Activated naive CD8-positive, alpha-beta T cell treated with anti-CD3 and anti-CD28 coated beads, Interleukin-2, amount 10 ng/mL, durations not matched to agents 7 days and 5 days (primary cell): ENCODE measurements at regions not wholly inside any gene's neighbourhood (a gene's known extent, or its start where the extent isn't known, plus 50 kb on each side); places are given as distances from the start of the nearest gene placed in this dataset.

ENCODE experiments used
- ATAC-seq: fragments of 150-1000 bp; cut with Tn5 transposase; one replicate; pipeline ENCODE4 v1.10.0; 2021; ENCODE audit warnings: low read depth, moderate library complexity
- POLR2A ChIA-PET: fragments of 350-600 bp; sonication (Branson Sonifier 250); formaldehyde crosslinking; loops from one replicate; lab custom pipeline; 2021; ENCODE audit warnings: antibody characterized with exemption; lab: Charles Lee
- DNase-seq: peaks from one replicate; pipeline ENCODE4 v3.0.0; 2021
- H3K27ac Mint-ChIP-seq: one replicate; pipeline ENCODE4 v1.8.0; 2022; ENCODE audit warnings: mild to moderate bottlenecking, mixed read lengths
- H3K27me3 Mint-ChIP-seq: one replicate; pipeline ENCODE4 v1.8.0; 2022; ENCODE audit warnings: mild to moderate bottlenecking, moderate library complexity, mixed read lengths
- H3K36me3 Mint-ChIP-seq: one replicate; pipeline ENCODE4 v1.8.0; 2021; ENCODE audit warnings: mild to moderate bottlenecking, mixed read lengths
- H3K4me1 Mint-ChIP-seq: one replicate; pipeline ENCODE4 v1.8.0; 2021; ENCODE audit warnings: mixed read lengths
- H3K4me3 Mint-ChIP-seq: one replicate; pipeline ENCODE4 v1.8.0; 2022; ENCODE audit warnings: mild to moderate bottlenecking, moderate library complexity, mixed read lengths
- H3K9me3 Mint-ChIP-seq: one replicate; pipeline ENCODE4 v1.8.0; 2021; ENCODE audit warnings: mixed read lengths

DNA sequence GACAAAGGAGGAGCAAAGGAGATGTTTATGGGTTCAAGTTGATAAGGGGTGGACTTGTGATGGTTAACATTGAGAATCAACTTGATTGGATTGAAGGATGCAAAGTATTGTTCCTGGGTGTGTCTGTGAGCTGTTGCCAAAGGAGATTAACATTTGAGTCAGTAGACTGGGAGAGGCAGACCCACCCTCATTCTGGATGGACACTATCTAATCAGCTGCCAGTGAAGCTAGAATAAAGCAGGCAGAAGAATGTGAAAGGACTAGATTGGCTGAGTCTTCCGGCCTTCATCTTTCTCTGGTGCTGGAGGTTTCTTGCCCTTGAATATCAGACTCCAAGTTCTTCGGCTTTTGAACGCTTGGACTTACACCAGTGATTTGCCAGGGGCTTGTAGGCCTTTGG, 98.7 kb upstream of the DAB1 start:
- H3K9me3 Mint-ChIP-seq, result peaks cover 1% of the 10 kb centered on the region
- no peaks in the 10 kb centered on the region for H3K36me3 Mint-ChIP-seq
- H3K27ac Mint-ChIP-seq, result no peak overlapping the region
- no peak for DNase-seq
- POLR2A ChIA-PET, result no interaction called here
- H3K4me3 Mint-ChIP-seq, result no peak overlapping the region
- no peak for ATAC-seq
- H3K27me3 Mint-ChIP-seq, result peaks cover 4% of the 10 kb centered on the region
- H3K4me1 Mint-ChIP-seq, result no peaks in the 10 kb centered on the region

GRCh38 chr1:57520743-57521515, 97.1 kb upstream of the DAB1 start:
- no peak for DNase-seq
- Mint-ChIP-seq H3K9me3 (peaks cover 1% of the 10 kb centered on the region), H3K27me3 (peaks cover 4% of the 10 kb centered on the region), H3K27ac (no peak overlapping the region), H3K4me3 (no peak overlapping the region), H3K36me3 (no peaks in the 10 kb centered on the region), H3K4me1 (no peaks in the 10 kb centered on the region)
- no peak for ATAC-seq
- POLR2A ChIA-PET, result no interaction called here

DNA sequence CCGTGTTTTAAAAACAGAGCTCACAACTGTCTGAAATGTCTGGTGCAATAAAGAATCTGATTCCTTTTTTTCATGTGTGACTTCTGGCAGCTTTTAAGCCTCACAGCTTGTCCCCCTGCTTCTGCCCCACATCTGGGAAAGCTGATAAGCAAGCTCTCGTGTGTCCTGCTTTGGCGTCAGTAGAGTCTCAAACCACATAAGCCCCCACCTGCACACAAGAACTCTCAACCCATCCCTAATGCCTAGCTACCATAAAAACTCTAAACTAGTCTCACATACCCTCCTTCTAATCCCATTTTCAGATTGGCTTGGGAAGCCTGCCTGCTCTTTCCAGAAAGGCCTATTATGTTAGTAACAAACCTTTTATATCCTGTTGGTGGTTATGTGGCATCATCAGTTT, 94.6 kb upstream of the DAB1 start:
- H3K27me3 Mint-ChIP-seq, result no peaks in the 10 kb centered on the region
- peaks cover 1% of the 10 kb centered on the region for H3K9me3 Mint-ChIP-seq
- ATAC-seq (no peak), DNase-seq (no peak)
- H3K36me3 Mint-ChIP-seq, result no peaks in the 10 kb centered on the region
- no peaks in the 10 kb centered on the region for H3K4me1 Mint-ChIP-seq
- POLR2A ChIA-PET, result no interaction called here
- no peak overlapping the region for H3K4me3 Mint-ChIP-seq
- no peak overlapping the region for H3K27ac Mint-ChIP-seq

- H3K9me3 Mint-ChIP-seq, result peaks cover 1% of the 10 kb centered on the region
- H3K4me1 Mint-ChIP-seq, result no peaks in the 10 kb centered on the region
- H3K4me3 Mint-ChIP-seq, result no peak overlapping the region
- no peak overlapping the region for H3K27ac Mint-ChIP-seq
- H3K27me3 Mint-ChIP-seq, result no peaks in the 10 kb centered on the region
- POLR2A ChIA-PET, result no interaction called here
- H3K36me3 Mint-ChIP-seq, result no peaks in the 10 kb centered on the region
- no peak for DNase-seq
- no peak for ATAC-seq
Measured at GRCh38 chr1:57517587-57518374, 93.9 kb upstream of the DAB1 start.

GRCh38 chr1:57512386-57512785, 88.5 kb upstream of the DAB1 start:
- H3K36me3 Mint-ChIP-seq, result no peaks in the 10 kb centered on the region
- no peaks in the 10 kb centered on the region for H3K4me1 Mint-ChIP-seq
- no peaks in the 10 kb centered on the region for H3K27me3 Mint-ChIP-seq
- no peak for ATAC-seq
- no peaks in the 10 kb centered on the region for H3K9me3 Mint-ChIP-seq
- no peak overlapping the region for H3K27ac Mint-ChIP-seq
- H3K4me3 Mint-ChIP-seq, result no peak overlapping the region
- POLR2A ChIA-PET, result no interaction called here
- no peak for DNase-seq

GRCh38 chr1:57506941-57507340, 83.1 kb upstream of the DAB1 start:
- H3K4me3 Mint-ChIP-seq, result no peak overlapping the region
- no peaks in the 10 kb centered on the region for H3K4me1 Mint-ChIP-seq
- no peak for DNase-seq
- H3K36me3 Mint-ChIP-seq, result no peaks in the 10 kb centered on the region
- POLR2A ChIA-PET, result no interaction called here
- no peak for ATAC-seq
- no peak overlapping the region for H3K27ac Mint-ChIP-seq
- no peaks in the 10 kb centered on the region for H3K9me3 Mint-ChIP-seq
- H3K27me3 Mint-ChIP-seq, result no peaks in the 10 kb centered on the region

DNA sequence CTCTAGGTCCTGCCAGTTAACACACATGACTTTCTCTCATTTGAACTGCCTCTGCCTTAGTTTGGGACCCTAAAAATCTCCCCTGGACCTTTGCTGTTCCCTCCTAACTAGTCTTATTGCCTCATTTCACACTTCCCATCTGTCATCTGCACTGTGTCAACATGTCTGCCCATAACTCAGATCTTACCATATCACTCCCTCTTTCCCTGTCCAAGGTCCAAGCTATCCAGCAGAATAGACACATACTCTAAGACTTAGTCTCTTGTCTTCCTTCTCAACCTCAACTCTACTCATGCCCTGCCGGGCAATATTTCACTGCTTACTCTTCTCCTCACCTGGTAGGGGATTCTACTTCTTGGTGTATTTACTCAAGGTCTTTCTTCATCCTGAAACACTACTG, 79.5 kb upstream of the DAB1 start:
- Mint-ChIP-seq H3K27ac (no peak overlapping the region), H3K27me3 (no peaks in the 10 kb centered on the region), H3K4me3 (no peak overlapping the region), H3K36me3 (no peaks in the 10 kb centered on the region), H3K4me1 (no peaks in the 10 kb centered on the region), H3K9me3 (peaks cover 2% of the 10 kb centered on the region)
- DNase-seq (no peak), ATAC-seq (no peak)
- POLR2A ChIA-PET, result no interaction called here

- Mint-ChIP-seq H3K36me3 (no peaks in the 10 kb centered on the region), H3K27me3 (no peaks in the 10 kb centered on the region), H3K27ac (no peak overlapping the region), H3K4me1 (no peaks in the 10 kb centered on the region), H3K4me3 (no peak overlapping the region), H3K9me3 (peaks cover 4% of the 10 kb centered on the region)
- POLR2A ChIA-PET, result no interaction called here
- no peak for ATAC-seq
- DNase-seq, result no peak
Measured at GRCh38 chr1:57500136-57500830, 76.4 kb upstream of the DAB1 start.

GRCh38 chr1:57494530-57495079, 70.7 kb upstream of the DAB1 start:
- H3K27ac Mint-ChIP-seq, result no peak overlapping the region
- no peaks in the 10 kb centered on the region for H3K36me3 Mint-ChIP-seq
- H3K9me3 Mint-ChIP-seq, result peaks cover 5% of the 10 kb centered on the region
- peaks cover 4% of the 10 kb centered on the region for H3K27me3 Mint-ChIP-seq
- no peak for DNase-seq
- no peak for ATAC-seq
- H3K4me1 Mint-ChIP-seq, result no peaks in the 10 kb centered on the region
- POLR2A ChIA-PET, result no interaction called here
- no peak overlapping the region for H3K4me3 Mint-ChIP-seq

- Mint-ChIP-seq H3K9me3 (peaks cover 3% of the 10 kb centered on the region), H3K27me3 (peaks cover 4% of the 10 kb centered on the region), H3K27ac (no peak overlapping the region), H3K36me3 (no peaks in the 10 kb centered on the region), H3K4me3 (no peak overlapping the region), H3K4me1 (no peaks in the 10 kb centered on the region)
- ATAC-seq (no peak), DNase-seq (no peak)
- POLR2A ChIA-PET, result no interaction called here
Measured at GRCh38 chr1:57492586-57493226, 68.8 kb upstream of the DAB1 start.

GRCh38 chr1:57489358-57490036, 65.6 kb upstream of the DAB1 start:
- Mint-ChIP-seq H3K27ac (no peak overlapping the region), H3K9me3 (peaks cover 2% of the 10 kb centered on the region), H3K27me3 (peaks cover 4% of the 10 kb centered on the region), H3K4me1 (no peaks in the 10 kb centered on the region), H3K4me3 (no peak overlapping the region), H3K36me3 (no peaks in the 10 kb centered on the region)
- DNase-seq, result no peak
- no peak for ATAC-seq
- POLR2A ChIA-PET, result no interaction called here

DNA sequence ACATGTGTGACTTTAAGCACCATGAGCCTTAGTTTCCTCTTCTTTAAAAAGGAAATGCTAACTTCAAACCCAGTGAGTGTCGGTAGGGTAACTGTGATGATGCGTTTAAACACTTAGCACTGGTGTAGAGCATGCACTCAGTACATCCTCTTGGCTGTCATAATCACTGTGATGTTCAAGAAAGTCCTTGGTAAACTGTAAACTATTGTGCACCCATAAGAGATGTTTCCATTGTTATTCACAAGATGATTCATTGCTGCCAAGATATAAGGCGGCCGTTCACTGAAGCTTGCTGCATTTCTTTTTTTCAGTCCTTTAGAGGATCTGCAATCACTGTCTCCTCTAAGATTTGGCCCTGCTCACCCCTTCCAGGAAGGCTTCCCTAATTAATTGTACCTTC, 61.8 kb upstream of the DAB1 start:
- Mint-ChIP-seq H3K36me3 (no peaks in the 10 kb centered on the region), H3K27ac (no peak overlapping the region), H3K9me3 (no peaks in the 10 kb centered on the region), H3K4me1 (no peaks in the 10 kb centered on the region), H3K4me3 (no peak overlapping the region), H3K27me3 (no peaks in the 10 kb centered on the region)
- no peak for ATAC-seq
- POLR2A ChIA-PET, result no interaction called here
- no peak for DNase-seq

- no peaks in the 10 kb centered on the region for H3K36me3 Mint-ChIP-seq
- no peak overlapping the region for H3K4me3 Mint-ChIP-seq
- POLR2A ChIA-PET, result no interaction called here
- ATAC-seq, result no peak
- DNase-seq, result no peak
- H3K27me3 Mint-ChIP-seq, result no peaks in the 10 kb centered on the region
- H3K27ac Mint-ChIP-seq, result no peak overlapping the region
- H3K9me3 Mint-ChIP-seq, result no peaks in the 10 kb centered on the region
- no peaks in the 10 kb centered on the region for H3K4me1 Mint-ChIP-seq
Measured at GRCh38 chr1:57483954-57484353, 60.1 kb upstream of the DAB1 start.
